Nephron progenitor cell (in vitro differentiated cells): ENCODE measurements at regions not wholly inside any gene's neighbourhood (a gene's known extent, or its start where the extent isn't known, plus 50 kb on each side); places are given as distances from the start of the nearest gene placed in this dataset.

Experiments used
- DNase-seq: peaks from one replicate; pipeline ENCODE4 v3.0.0; 2021
- H3K27ac Mint-ChIP-seq: 2 replicates; pipeline ENCODE4 v1.8.0; 2021; ENCODE audit warnings: mild to moderate bottlenecking, moderate library complexity, mixed read lengths
- H3K27me3 Mint-ChIP-seq: 2 replicates; pipeline ENCODE4 v1.8.0; 2021; ENCODE audit warnings: mild to moderate bottlenecking, low read depth, mixed read lengths; ENCODE audit not compliant: poor library complexity
- H3K36me3 Mint-ChIP-seq: 2 replicates; pipeline ENCODE4 v1.8.0; 2021; ENCODE audit warnings: low read depth, mixed read lengths
- H3K4me1 Mint-ChIP-seq: 2 replicates; pipeline ENCODE4 v1.8.0; 2021; ENCODE audit warnings: mixed read lengths
- H3K4me3 Mint-ChIP-seq: 2 replicates; pipeline ENCODE4 v1.8.0; 2021; ENCODE audit warnings: mild to moderate bottlenecking, moderate library complexity, mixed read lengths
- H3K9me3 Mint-ChIP-seq: 2 replicates; pipeline ENCODE4 v1.8.0; 2021; ENCODE audit warnings: mild to moderate bottlenecking, moderate library complexity, mixed read lengths
- TF ChIP-seq, protein P1 (sequence below): fragments of 200-600 bp; sonication (generic); IDR thresholded peaks from 2 replicates; pipeline ENCODE4 v1.5.0; 2021; ENCODE audit warnings: antibody characterized with exemption

DNA sequence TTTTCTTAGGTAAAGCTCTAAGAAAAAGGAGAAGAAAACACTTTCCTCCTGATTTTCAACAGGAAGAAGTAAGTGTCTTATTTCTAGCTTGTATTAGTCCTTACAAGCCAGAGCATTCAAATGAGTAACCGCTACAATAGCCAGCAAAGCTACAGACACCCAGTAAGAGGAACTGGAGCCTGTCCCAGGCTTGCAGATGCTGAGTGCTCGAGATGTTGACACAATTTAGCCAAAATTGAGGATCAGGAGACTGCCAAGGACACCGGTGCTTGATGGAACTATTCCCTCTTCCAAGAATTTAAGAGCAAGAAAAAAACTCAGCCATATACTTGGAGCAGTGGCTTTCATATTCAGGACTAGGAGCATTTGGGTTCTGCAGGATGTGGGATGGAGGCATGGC, 149.3 kb upstream of the DPP6 start:
- Mint-ChIP-seq H3K9me3 (peaks cover 87% of the 10 kb centered on the region), H3K27me3 (no peaks in the 10 kb centered on the region)
- TF ChIP-seq, protein P1, sequence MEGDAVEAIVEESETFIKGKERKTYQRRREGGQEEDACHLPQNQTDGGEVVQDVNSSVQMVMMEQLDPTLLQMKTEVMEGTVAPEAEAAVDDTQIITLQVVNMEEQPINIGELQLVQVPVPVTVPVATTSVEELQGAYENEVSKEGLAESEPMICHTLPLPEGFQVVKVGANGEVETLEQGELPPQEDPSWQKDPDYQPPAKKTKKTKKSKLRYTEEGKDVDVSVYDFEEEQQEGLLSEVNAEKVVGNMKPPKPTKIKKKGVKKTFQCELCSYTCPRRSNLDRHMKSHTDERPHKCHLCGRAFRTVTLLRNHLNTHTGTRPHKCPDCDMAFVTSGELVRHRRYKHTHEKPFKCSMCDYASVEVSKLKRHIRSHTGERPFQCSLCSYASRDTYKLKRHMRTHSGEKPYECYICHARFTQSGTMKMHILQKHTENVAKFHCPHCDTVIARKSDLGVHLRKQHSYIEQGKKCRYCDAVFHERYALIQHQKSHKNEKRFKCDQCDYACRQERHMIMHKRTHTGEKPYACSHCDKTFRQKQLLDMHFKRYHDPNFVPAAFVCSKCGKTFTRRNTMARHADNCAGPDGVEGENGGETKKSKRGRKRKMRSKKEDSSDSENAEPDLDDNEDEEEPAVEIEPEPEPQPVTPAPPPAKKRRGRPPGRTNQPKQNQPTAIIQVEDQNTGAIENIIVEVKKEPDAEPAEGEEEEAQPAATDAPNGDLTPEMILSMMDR, result no peak

DNA sequence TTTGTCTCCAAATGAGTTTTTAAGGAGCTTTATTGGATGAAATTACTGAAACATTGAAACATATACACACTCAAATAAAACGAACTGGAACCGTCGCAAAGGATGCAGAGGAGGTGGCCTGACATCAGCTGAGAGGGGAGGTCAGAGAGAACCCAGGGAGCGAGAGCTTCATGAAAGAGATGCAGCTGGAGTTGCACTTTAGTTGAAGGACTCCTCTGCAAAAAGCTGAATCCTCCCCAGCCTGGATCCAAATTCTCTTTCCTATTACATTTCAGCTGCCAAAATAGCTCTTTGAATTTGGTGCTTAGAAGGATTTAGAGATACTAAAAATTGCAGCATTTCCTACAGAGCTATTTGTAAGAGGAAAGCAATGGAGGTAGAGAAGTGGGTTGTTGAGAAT, 140.0 kb upstream of the DPP6 start:
- TF ChIP-seq, protein P1, result no peak
- H3K27ac Mint-ChIP-seq, result no peak overlapping the region
- peaks cover 2% of the 10 kb centered on the region for H3K27me3 Mint-ChIP-seq
- no peak overlapping the region for H3K4me3 Mint-ChIP-seq
- no peak for DNase-seq
- peaks cover 82% of the 10 kb centered on the region for H3K9me3 Mint-ChIP-seq
- H3K4me1 Mint-ChIP-seq, result no peaks in the 10 kb centered on the region
- H3K36me3 Mint-ChIP-seq, result no peaks in the 10 kb centered on the region

More for the DNA sequence above, 149.3 kb upstream of the DPP6 start:
- no peak for DNase-seq
- H3K4me1 Mint-ChIP-seq, result no peaks in the 10 kb centered on the region
- no peak overlapping the region for H3K27ac Mint-ChIP-seq
- no peaks in the 10 kb centered on the region for H3K36me3 Mint-ChIP-seq
- no peak overlapping the region for H3K4me3 Mint-ChIP-seq

DNA sequence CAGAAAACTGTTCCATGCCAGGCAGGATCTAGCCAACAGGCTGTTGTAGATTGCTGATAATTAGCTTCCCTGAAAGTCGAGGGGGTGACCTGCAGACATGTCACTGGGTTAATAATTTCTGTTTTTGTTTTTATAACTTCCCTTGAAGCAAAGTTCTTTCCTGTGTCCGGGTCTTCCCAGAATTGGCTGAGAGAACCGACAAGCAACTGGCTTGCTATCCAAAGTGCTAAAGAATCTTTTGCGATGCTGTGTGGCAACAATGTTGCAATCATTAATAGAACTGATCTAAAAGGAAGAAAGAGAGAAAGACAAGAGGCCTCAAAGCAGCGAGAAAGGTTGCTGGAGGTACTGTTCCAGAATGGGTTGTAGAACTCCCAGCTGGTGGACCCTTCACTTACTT, 132.1 kb upstream of the DPP6 start:
- Mint-ChIP-seq H3K27ac (no peak overlapping the region), H3K4me1 (no peaks in the 10 kb centered on the region), H3K36me3 (no peaks in the 10 kb centered on the region), H3K4me3 (no peak overlapping the region), H3K9me3 (peaks cover 75% of the 10 kb centered on the region), H3K27me3 (no peaks in the 10 kb centered on the region)
- no peak for DNase-seq
- TF ChIP-seq, protein P1, result no peak

DNA sequence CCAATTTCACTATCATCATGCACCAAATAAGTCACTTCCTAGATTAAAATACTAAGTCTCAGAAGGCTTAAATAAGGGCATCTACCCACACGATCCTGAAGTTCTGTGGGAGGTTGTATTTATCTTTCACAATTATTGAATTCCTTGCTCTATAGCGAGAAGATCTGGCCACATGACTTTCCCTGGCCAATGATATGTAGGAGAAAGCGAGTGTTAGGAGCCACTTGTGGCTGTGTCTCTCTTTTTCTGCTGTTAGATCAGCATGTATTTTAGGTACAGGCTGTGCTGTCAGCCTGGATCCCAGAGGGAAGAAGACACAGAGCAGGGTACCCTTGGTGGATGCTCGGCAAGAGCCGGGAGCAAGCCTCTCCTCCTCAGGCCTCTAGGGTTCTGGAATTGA, 131.3 kb upstream of the DPP6 start:
- Mint-ChIP-seq H3K4me3 (no peak overlapping the region), H3K9me3 (peaks cover 76% of the 10 kb centered on the region), H3K27ac (no peak overlapping the region), H3K27me3 (no peaks in the 10 kb centered on the region), H3K36me3 (no peaks in the 10 kb centered on the region), H3K4me1 (no peaks in the 10 kb centered on the region)
- no peak for DNase-seq
- TF ChIP-seq, protein P1, result no peak

DNA sequence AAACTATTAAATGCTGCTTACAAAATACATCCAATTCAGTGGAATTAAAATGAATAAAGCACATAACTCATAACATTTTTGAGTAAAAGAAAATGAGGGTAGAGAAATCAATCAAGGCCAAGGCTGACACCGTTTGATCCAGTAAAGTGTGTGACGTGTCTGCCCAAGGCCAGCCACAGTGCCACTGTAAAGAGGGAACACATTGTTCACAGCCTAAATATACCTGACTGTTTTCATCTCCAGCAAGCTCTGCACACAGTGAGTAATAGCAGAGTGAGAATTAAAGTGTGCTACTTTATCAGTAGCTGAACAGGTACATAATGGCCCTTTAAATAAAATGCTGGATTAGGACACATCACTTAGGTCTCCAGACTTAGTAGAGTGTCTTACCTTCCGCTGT, 130.8 kb upstream of the DPP6 start:
- DNase-seq, result no peak
- Mint-ChIP-seq H3K4me3 (no peak overlapping the region), H3K27ac (no peak overlapping the region), H3K9me3 (peaks cover 81% of the 10 kb centered on the region), H3K27me3 (no peaks in the 10 kb centered on the region), H3K36me3 (no peaks in the 10 kb centered on the region), H3K4me1 (no peaks in the 10 kb centered on the region)
- TF ChIP-seq, protein P1, result no peak

DNA sequence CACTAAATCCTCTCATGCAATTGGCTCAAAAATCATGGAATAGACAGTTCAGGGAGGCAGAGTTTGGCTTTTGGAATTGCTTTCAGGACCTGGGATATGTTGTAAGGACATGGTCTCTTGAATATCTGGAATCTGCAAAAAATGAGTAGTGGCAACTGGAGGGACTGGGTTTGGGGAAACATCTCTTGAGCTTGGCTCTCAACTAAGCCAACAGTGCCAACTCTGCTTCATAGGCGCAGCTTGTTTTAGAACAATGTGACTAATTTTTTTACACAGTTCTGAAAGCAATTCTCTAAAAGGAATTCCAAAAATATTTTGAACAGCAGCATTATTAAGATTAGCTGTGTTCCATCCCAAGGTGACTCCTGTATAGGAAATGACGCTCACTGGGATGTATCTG, 121.5 kb upstream of the DPP6 start:
- TF ChIP-seq, protein P1, result no peak
- H3K4me1 Mint-ChIP-seq, result no peaks in the 10 kb centered on the region

More for the DNA sequence above, 121.5 kb upstream of the DPP6 start:
- Mint-ChIP-seq H3K4me3 (no peak overlapping the region), H3K27ac (no peak overlapping the region), H3K9me3 (peaks cover 86% of the 10 kb centered on the region), H3K36me3 (no peaks in the 10 kb centered on the region), H3K27me3 (peaks cover 6% of the 10 kb centered on the region)
- no peak for DNase-seq
